MM.1S (cell line): ENCODE measurements at regions not wholly inside any gene's neighbourhood (a gene's known extent, or its start where the extent isn't known, plus 50 kb on each side); places are given as distances from the start of the nearest gene placed in this dataset.

ENCODE experiments used
- EZH2 ChIP-seq: fragments of 300-600 bp; sonication (generic); optimal IDR thresholded peaks from 2 replicates; pipeline ENCODE3; 2017; ENCODE audit warnings: low read depth, mild to moderate bottlenecking, antibody characterized with exemption, low read length, mixed read lengths
- EZH2phosphoT487 ChIP-seq: fragments of 300-600 bp; sonication (generic); IDR thresholded peaks from 2 replicates; pipeline ENCODE4 v1.6.1; 2018; ENCODE audit warnings: antibody characterized with exemption, low read length
- TF ChIP-seq, protein P1 (sequence below): fragments of 300-600 bp; sonication (generic); IDR thresholded peaks from 2 replicates; pipeline ENCODE4 v1.5.1; 2016; ENCODE audit warnings: antibody characterized with exemption, low read length, mixed read lengths

DNA sequence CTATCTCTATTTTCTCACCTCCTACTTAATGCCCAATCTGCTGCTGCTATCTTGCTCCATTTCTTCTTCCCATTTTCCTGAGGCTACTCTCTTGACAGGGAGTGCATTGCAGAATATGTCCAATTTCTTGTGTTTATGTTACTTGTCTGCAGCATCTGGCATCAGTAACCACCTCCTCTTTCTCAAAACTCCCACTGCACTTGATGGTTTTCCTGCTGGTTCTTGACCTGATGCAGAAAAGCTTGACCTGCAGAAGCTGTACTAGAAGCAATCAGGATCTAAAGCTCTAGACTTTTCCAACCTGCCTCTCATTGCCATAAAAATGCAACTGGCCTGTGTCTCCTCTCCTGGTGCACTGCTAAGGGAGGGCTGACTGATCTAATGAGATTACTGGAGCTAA, 287.8 kb downstream of the ZEB1 start:
- TF ChIP-seq, protein P1, sequence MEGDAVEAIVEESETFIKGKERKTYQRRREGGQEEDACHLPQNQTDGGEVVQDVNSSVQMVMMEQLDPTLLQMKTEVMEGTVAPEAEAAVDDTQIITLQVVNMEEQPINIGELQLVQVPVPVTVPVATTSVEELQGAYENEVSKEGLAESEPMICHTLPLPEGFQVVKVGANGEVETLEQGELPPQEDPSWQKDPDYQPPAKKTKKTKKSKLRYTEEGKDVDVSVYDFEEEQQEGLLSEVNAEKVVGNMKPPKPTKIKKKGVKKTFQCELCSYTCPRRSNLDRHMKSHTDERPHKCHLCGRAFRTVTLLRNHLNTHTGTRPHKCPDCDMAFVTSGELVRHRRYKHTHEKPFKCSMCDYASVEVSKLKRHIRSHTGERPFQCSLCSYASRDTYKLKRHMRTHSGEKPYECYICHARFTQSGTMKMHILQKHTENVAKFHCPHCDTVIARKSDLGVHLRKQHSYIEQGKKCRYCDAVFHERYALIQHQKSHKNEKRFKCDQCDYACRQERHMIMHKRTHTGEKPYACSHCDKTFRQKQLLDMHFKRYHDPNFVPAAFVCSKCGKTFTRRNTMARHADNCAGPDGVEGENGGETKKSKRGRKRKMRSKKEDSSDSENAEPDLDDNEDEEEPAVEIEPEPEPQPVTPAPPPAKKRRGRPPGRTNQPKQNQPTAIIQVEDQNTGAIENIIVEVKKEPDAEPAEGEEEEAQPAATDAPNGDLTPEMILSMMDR = no peak
- TF ChIP-seq EZH2 (no peak), EZH2phosphoT487 (no peak)
